A673 (cell line): ENCODE measurements at regions not wholly inside any gene's neighbourhood (a gene's known extent, or its start where the extent isn't known, plus 50 kb on each side); places are given as distances from the start of the nearest gene placed in this dataset.

Source experiments
- BruUV-seq: library from RNA; stranded (reverse); fragments of 400-500 nt; replicated peaks from 2 replicates; lab custom pipeline; 2021; lab: Mats Ljungman, UMichigan
- CTCF ChIA-PET: fragments of 300-600 bp; sonication (Branson Sonifier 250); formaldehyde crosslinking; loops from one replicate; lab custom pipeline; 2022; ENCODE audit warnings: antibody characterized with exemption; lab: Charles Lee
- POLR2A ChIA-PET: fragments of 300-600 bp; sonication (Branson Sonifier 250); formaldehyde crosslinking; loops from one replicate; lab custom pipeline; 2022; ENCODE audit warnings: antibody characterized with exemption; ENCODE audit not compliant: low non-redundant PET; lab: Charles Lee
- DNase-seq: peaks from one replicate; pipeline ENCODE4 v3.0.0-alpha.2; 2015; ENCODE audit warnings: low spot score
- H3K27ac ChIP-seq: fragments of 200-600 bp; sonication (generic); 2 replicates; pipeline ENCODE4 v1.5.1; 2016; ENCODE audit warnings: mixed run types, low read depth, mild to moderate bottlenecking, mixed read lengths, antibody characterized with exemption, low read length; ENCODE audit not compliant: poor library complexity, severe bottlenecking
- H3K27me3 ChIP-seq: fragments of 200-600 bp; sonication (generic); replicated peaks from 2 replicates; pipeline ENCODE4 v1.6.1; 2017; ENCODE audit warnings: mixed run types, low read depth, mild to moderate bottlenecking, mixed read lengths, antibody characterized with exemption, low read length; ENCODE audit not compliant: insufficient read depth, poor library complexity
- H3K36me3 ChIP-seq: fragments of 200-600 bp; sonication (generic); 2 replicates; pipeline ENCODE4 v1.6.1; 2016; ENCODE audit warnings: mixed run types, mild to moderate bottlenecking, mixed read lengths, antibody characterized with exemption, low read length; ENCODE audit not compliant: insufficient read depth, poor library complexity, severe bottlenecking
- H3K4me1 ChIP-seq: fragments of 200-600 bp; sonication (generic); 2 replicates; pipeline ENCODE4 v1.6.1; 2017; ENCODE audit warnings: mixed run types, mild to moderate bottlenecking, mixed read lengths, antibody characterized with exemption, low read length; ENCODE audit not compliant: insufficient read depth, poor library complexity, severe bottlenecking
- H3K4me3 ChIP-seq: fragments of 200-600 bp; sonication (generic); 2 replicates; pipeline ENCODE4 v1.5.1; 2016; ENCODE audit warnings: low read depth, mixed run types, mild to moderate bottlenecking, mixed read lengths, low read length; ENCODE audit not compliant: poor library complexity, severe bottlenecking
- H3K9me3 ChIP-seq: fragments of 200-600 bp; sonication (generic); 2 replicates; pipeline ENCODE4 v1.6.1; 2016; ENCODE audit warnings: mixed run types, low read depth, mild to moderate bottlenecking, mixed read lengths, antibody characterized with exemption, low read length; ENCODE audit not compliant: poor library complexity, severe bottlenecking
- EZH2 ChIP-seq: fragments of 200-600 bp; sonication (generic); IDR thresholded peaks from 2 replicates; pipeline ENCODE4 v1.6.1; 2017; ENCODE audit warnings: borderline replicate concordance, low read depth, mild to moderate bottlenecking, mixed read lengths, antibody characterized with exemption, low read length; ENCODE audit not compliant: poor library complexity, severe bottlenecking
- intact Hi-C: fragments of 100-400 bp; cut with micrococcal nuclease; formaldehyde crosslinking; loops from one replicate; pipeline ENCODE4 v1.10.0; 2022; ENCODE audit not compliant: unreplicated experiment
- TF ChIP-seq, protein P1 (sequence below): fragments of 300-800, 200-600 bp; sonication (generic); conservative IDR thresholded peaks from 2 replicates; pipeline ENCODE4 v1.5.1; 2017; ENCODE audit warnings: low read depth, mild to moderate bottlenecking, antibody characterized with exemption, low read length, moderate library complexity, mixed read lengths

DNA sequence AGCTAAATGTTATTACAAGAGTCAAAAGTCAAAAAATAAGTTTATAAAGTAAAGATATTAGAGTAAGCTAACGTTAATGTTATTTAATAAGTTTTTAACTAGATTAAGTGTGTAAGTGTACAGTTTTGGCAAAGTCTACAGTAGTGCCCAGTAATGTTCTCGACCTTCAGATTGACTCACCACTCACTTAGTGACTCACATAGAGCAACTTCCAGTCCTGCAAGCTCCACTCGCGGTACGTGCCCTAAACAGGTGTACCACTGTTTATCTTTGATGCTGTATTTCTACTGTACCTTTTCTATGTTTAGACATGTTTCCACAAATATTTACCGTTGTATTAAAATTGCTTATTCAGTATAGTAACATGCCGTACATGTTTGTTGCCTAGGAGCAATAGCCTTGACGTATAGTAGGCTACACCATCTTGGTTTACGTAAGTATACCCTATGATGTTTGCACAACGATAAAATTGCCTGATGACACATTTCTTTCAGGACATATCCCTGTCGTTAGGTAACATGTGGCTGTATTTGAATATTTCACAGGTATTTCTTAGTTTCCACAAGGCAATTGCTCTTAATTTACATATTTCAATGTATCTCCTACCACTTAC is 1641.9 kb upstream of the PIK3C3 start:
- Histone ChIP-seq H3K9me3 (no peaks in the 10 kb centered on the region), H3K27ac (no peak overlapping the region), H3K27me3 (no peaks in the 10 kb centered on the region), H3K4me1 (no peaks in the 10 kb centered on the region), H3K4me3 (no peak overlapping the region), H3K36me3 (no peaks in the 10 kb centered on the region)
- DNase-seq: no peak
- intact Hi-C loops: no loop called here
- CTCF ChIA-PET: no interaction called here
- BruUV-seq: no TSS peak
- POLR2A ChIA-PET: no interaction called here
- TF ChIP-seq EZH2: no peak
- TF ChIP-seq, protein P1, sequence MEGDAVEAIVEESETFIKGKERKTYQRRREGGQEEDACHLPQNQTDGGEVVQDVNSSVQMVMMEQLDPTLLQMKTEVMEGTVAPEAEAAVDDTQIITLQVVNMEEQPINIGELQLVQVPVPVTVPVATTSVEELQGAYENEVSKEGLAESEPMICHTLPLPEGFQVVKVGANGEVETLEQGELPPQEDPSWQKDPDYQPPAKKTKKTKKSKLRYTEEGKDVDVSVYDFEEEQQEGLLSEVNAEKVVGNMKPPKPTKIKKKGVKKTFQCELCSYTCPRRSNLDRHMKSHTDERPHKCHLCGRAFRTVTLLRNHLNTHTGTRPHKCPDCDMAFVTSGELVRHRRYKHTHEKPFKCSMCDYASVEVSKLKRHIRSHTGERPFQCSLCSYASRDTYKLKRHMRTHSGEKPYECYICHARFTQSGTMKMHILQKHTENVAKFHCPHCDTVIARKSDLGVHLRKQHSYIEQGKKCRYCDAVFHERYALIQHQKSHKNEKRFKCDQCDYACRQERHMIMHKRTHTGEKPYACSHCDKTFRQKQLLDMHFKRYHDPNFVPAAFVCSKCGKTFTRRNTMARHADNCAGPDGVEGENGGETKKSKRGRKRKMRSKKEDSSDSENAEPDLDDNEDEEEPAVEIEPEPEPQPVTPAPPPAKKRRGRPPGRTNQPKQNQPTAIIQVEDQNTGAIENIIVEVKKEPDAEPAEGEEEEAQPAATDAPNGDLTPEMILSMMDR: no peak

DNA sequence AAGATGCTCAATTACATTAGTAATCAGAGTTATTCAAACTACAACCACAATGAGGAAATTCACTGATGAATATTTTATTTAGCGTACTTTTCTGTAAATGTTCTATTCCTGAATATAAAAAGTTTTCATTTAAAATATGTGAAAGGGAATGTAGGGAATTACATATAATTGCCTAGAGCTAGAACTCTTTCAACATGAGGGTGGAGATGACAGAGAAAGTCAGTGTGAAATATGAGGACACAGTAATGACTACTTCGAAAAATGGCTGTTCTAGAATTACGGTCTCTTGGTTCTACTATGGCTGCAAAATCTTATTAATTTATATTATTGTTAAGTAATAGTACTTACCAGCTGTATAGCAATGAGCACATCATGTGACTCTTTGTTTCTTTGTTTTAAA is 1647.4 kb upstream of the PIK3C3 start:
- Histone ChIP-seq H3K9me3 (no peaks in the 10 kb centered on the region), H3K27me3 (no peaks in the 10 kb centered on the region), H3K36me3 (no peaks in the 10 kb centered on the region), H3K27ac (no peak overlapping the region), H3K4me1 (no peaks in the 10 kb centered on the region), H3K4me3 (no peak overlapping the region)
- CTCF ChIA-PET: no interaction called here
- no peak for DNase-seq
- TF ChIP-seq, protein P1: no peak
- no peak for TF ChIP-seq EZH2
- intact Hi-C loops: no loop called here
- POLR2A ChIA-PET: no interaction called here
- no TSS peak for BruUV-seq

DNA sequence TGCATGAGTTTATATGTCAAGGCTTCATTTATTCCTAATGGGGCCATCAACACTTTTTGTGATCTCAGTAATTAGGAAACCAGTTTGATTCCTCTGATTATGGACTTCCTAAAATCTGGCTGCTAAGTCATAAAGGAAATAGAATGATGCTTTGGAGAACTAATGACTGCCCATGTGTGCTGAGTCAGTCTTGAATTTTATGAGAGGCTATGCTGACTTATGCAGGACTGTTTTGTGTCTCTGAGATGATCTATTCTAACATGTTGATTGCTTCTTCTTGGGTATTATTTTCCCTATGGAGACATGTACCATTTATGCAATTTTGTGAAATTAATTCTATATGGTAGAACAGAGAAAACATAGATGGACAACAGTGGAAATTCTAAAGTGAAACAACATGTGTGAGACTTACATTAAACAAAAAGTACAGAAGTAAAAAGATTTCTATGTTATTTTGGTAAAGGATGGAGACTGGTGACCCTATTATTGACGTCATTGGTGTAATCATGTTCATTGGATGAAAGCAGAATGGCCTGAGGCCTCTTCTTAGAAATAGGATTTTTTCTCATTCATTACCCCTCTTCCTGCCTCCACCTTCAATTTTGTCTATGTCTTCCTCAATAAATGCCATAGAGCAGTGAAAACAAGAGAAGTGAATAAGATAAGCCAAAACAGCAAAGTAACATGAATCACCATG is 1658.2 kb upstream of the PIK3C3 start:
- Histone ChIP-seq H3K27ac (no peak overlapping the region), H3K27me3 (no peaks in the 10 kb centered on the region), H3K36me3 (no peaks in the 10 kb centered on the region), H3K4me1 (no peaks in the 10 kb centered on the region), H3K9me3 (no peaks in the 10 kb centered on the region), H3K4me3 (no peak overlapping the region)
- no peak for DNase-seq
- TF ChIP-seq, protein P1: no peak
- TF ChIP-seq EZH2: no peak
- ChIA-PET CTCF (no interaction called here), POLR2A (no interaction called here)
- intact Hi-C loops: no loop called here
- BruUV-seq: no TSS peak
